ENCODE measurements at regions not wholly inside any gene's neighbourhood (a gene's known extent, or its start where the extent isn't known, plus 50 kb on each side); places are given as distances from the start of the nearest gene placed in this dataset.
A peak's percentile ranks its signal among the peaks of the same experiment; 100 is the strongest.

GRCh38 chr5:74083096-74083791, 457.2 kb downstream of the ARHGEF28 start:
- ChIA-PET POLR2A (no interaction called here), CTCF (interaction anchor here (0.5 to 0.7 kb wide), 2 partner anchors 10 to 11 kb away, joined by 3 read pairs; no protein-coding TSS in a partner anchor)
- Histone ChIP-seq H3K9me3 (ENCODE audit: control insufficient read depth, insufficient read depth, low read depth, low read length) (no peaks in the 10 kb centered on the region), H3K4me1 (ENCODE audit: control insufficient read depth, insufficient read depth, low read length) (no peaks in the 10 kb centered on the region), H3K27ac (ENCODE audit: extremely low read depth, low read depth, low read length) (no peak overlapping the region), H3K4me3 (ENCODE audit: low read depth, low read length) (no peak overlapping the region), H3K36me3 (ENCODE audit: control insufficient read depth in 2 of 2, insufficient read depth in 1 of 2, low read length in 2 of 2) (no peaks in the 10 kb centered on the region)
- no peak for TF ChIP-seq AEBP2 (tag by site-specific recombination; IDR thresholded peaks at IDR 0.05; ENCODE audit: borderline replicate concordance)
- TF ChIP-seq KLF10 (tag by site-specific recombination; IDR thresholded peaks at IDR 0.05): no peak
- TF ChIP-seq ZNF624 (tag by site-specific recombination; IDR thresholded peaks at IDR 0.05): no peak
- peak; percentile 91 for TF ChIP-seq ZNF449 (tag by site-specific recombination; IDR thresholded peaks at IDR 0.05)
- no peak for TF ChIP-seq ZNF76 (tag by site-specific recombination; IDR thresholded peaks at IDR 0.05; ENCODE audit: borderline replicate concordance, low read depth)

GRCh38 chr5:74082512-74083055, 456.6 kb downstream of the ARHGEF28 start:
- POLR2A ChIA-PET: no interaction called here
- no peak overlapping the region for H3K4me3 ChIP-seq (ENCODE audit: low read depth, low read length)
- no peak for TF ChIP-seq ZNF626 (tag by site-specific recombination; IDR thresholded peaks at IDR 0.05)
- no peak for TF ChIP-seq ZNF155 (tag by site-specific recombination; IDR thresholded peaks at IDR 0.05)
- H3K4me1 ChIP-seq (ENCODE audit: control insufficient read depth, insufficient read depth, low read length): no peaks in the 10 kb centered on the region
- CTCF ChIA-PET: interaction anchor here (0.5 kb wide), 1 partner anchor 10 kb away, joined by 3 read pairs; no protein-coding TSS in a partner anchor
- no peaks in the 10 kb centered on the region for H3K9me3 ChIP-seq (ENCODE audit: control insufficient read depth, insufficient read depth, low read depth, low read length)
- H3K36me3 ChIP-seq (ENCODE audit: control insufficient read depth in 2 of 2, insufficient read depth in 1 of 2, low read length in 2 of 2): no peaks in the 10 kb centered on the region
- H3K27ac ChIP-seq (ENCODE audit: extremely low read depth, low read depth, low read length): no peak overlapping the region

GRCh38 chr5:74081126-74081525, 455.1 kb downstream of the ARHGEF28 start:
- no peak for TF ChIP-seq ZNF266 (tag by site-specific recombination; IDR thresholded peaks at IDR 0.05; ENCODE audit: low read depth)
- no peak for TF ChIP-seq KLF7 (tag by site-specific recombination; IDR thresholded peaks at IDR 0.05; ENCODE audit: borderline replicate concordance)
- no peak for TF ChIP-seq ZNF221 (tag by site-specific recombination; IDR thresholded peaks at IDR 0.05; ENCODE audit: borderline replicate concordance)
- TF ChIP-seq ZNF26 (tag by site-specific recombination; IDR thresholded peaks at IDR 0.05): no peak
- no peak for TF ChIP-seq GLIS1 (tag by site-specific recombination; IDR thresholded peaks at IDR 0.05)
- no peak for TF ChIP-seq KLF9 (tag by site-specific recombination; IDR thresholded peaks at IDR 0.05; ENCODE audit: low read depth)
- TF ChIP-seq ZNF585B (tag by site-specific recombination; IDR thresholded peaks at IDR 0.05): no peak
- no peak for TF ChIP-seq ZNF776 (tag by site-specific recombination; IDR thresholded peaks at IDR 0.05; ENCODE audit: borderline replicate concordance)
- TF ChIP-seq TCF7L2 (IDR thresholded peaks at IDR 0.05; ENCODE audit: borderline replicate concordance, low read depth, low read length): no peak
- no peak for TF ChIP-seq EGR2 (tag by site-specific recombination; IDR thresholded peaks at IDR 0.05; ENCODE audit: low read depth)
- ChIA-PET POLR2A (no interaction called here), CTCF (no interaction called here)
- no peak overlapping the region for H3K27ac ChIP-seq (ENCODE audit: extremely low read depth, low read depth, low read length)
- no peaks in the 10 kb centered on the region for H3K9me3 ChIP-seq (ENCODE audit: control insufficient read depth, insufficient read depth, low read depth, low read length)
- no peak overlapping the region for H3K4me3 ChIP-seq (ENCODE audit: low read depth, low read length)
- peaks cover 2% of the 10 kb centered on the region; the same call in 1 of the 2 replicates for H3K4me1 ChIP-seq (ENCODE audit: control insufficient read depth, insufficient read depth, low read length)
- H3K36me3 ChIP-seq (ENCODE audit: control insufficient read depth in 2 of 2, insufficient read depth in 1 of 2, low read length in 2 of 2): no peaks in the 10 kb centered on the region

Data from HEK293 (cell line).